COLO668 (cell line): ENCODE measurements at regions not wholly inside any gene's neighbourhood (a gene's known extent, or its start where the extent isn't known, plus 50 kb on each side); places are given as distances from the start of the nearest gene placed in this dataset.
"Not testable (repeated sequence)": the region's sequence is repeated elsewhere in the genome, so short reads cannot be mapped to it uniquely, and the experiment has no call there.

Experiments used
- DNase-seq: peaks from one replicate; lab custom pipeline; 2025; ENCODE audit not compliant: unreplicated experiment; lab: John Stamatoyannopoulos, UW

DNA sequence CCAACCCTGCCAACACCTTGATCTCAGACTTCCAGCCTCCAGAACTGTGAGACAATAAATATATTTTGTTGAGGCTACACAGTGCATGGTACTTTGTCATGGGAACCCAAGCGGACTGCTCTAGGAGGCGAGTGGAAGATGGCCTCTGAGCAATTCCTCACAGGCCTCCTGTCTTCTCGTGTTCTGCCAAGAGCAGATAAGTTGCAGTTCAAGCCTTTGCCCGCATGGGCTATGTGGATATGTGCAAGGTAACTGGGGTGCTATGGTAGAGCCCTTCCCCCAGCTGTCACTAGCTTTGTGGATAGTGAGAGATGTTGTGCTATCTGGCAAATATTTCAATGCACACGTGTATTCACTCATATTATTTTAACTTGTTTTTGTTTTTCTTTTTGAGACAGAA, 156.0 kb upstream of the BCOR start:
- DNase-seq: no peak

DNA sequence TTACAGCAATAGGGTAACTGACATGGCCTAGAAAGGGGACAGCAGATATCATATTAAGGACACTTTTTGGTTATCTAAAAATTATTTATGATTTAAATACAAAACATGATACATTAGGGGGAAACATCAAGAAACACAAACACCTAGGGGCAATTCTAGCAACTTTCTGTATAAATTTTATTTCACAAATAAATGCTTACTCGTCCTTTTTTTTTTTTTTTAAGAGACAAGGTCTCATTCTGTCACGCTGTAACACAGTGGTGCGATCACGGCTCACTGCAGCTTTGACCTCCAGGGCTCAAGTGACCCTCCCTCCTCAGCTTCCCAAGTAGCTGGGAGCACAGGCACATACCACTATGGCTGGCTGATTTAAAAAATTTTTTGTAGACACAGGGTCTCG, 151.8 kb upstream of the BCOR start:
- no peak for DNase-seq

DNA sequence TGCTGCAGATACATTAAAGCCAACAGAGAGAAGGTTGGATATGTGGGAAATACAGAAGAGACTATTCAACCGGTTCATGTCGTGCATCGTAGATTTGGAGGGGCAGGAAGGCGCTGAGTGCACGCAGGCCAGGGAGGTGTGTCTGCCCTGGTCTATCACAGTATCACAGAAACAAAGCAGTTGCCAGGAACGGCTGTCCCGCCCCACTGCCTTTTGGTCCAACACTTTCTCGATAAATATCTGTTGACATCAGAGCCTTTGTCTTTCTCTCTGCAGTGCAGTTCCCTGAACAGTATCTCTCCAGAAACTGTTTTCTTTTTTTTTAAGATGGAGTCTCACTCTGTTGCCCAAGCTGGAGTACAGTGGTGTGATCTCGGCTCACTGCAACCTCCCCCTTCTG, 151.1 kb upstream of the BCOR start:
- no peak for DNase-seq

DNA sequence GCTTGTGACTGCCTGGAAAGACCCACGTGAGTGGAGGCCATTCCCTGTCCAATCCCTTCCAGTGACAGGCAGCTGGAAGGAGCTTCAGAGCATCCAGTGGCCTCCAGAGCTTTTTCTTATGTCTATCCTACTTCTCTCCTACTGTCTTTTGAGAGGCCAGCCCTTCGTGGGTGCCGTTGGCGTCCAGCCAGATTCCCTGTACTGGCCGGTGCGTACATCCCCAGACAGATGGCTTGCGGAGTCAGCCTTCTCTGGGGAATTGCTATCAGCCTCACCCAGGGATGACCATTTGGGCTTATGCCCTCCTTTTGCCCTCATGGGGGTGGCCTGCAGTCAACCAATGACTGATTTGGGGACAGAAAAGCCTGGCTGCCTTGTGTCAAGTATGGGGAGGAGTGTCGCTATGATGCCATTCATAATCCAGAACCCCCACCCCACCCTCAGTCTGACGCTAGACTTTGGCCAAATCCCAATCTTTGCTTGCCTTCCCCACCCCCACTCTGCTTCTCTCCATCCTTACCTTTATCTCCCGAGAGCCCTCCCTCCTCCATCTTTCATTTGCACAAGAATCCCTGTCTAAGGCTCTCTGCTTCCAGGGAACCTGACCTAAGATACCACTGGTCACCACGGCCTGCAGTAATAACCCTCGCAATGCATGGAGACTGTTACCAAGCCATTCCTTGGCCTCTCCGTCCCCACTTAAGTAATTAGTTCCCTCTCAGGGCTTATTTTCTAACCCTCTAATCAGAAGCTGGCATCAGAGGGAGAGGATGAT, 150.3 kb upstream of the BCOR start:
- peak; percentile 1 for DNase-seq

DNA sequence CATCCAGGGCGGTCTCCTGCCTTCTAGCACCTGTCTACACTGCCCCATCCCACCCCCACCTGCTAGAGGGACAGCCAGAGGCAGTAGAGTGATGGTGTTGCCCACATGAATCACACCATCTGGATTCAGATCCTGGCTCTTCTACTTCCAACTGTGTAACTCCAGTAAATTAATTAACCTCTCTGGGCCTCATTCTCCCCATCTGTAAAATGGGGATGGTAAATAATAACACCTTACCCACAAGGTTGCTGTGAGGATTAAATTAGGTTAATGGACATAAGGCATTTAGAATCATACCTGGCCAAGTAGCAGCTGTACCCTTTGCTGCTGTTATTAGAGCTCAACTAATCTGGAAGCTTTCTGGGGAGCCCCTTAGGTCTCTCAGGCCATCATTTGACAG, 149.6 kb upstream of the BCOR start:
- DNase-seq: no peak

DNA sequence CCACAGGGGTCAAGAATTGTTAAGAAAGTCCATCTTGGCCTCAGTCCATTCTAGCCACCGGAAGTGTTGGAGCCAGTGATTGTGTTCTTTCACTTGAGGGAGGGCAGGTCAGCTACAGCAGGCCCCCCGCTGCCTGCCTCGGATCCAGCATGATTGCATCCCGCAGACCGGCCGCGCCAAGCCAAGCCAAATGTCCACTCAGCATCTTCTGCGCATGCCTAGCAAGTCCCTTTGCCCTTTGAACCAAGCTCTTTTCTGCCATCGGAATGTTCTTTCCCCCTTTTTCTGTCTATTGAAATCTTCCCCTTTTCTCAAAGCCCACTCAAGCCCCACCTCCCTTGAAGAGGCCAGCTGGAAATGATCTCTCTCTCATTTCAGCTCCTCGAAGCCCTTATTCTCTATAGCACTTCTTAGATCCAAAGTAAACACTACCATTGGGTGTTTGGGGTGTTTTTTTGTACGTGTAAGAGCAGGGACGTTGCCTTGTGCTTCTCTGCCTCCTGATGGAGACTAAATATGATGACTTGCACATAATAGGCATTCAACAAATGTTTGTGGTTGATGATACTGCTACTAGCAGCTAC, 147.8 kb upstream of the BCOR start:
- no peak for DNase-seq

DNA sequence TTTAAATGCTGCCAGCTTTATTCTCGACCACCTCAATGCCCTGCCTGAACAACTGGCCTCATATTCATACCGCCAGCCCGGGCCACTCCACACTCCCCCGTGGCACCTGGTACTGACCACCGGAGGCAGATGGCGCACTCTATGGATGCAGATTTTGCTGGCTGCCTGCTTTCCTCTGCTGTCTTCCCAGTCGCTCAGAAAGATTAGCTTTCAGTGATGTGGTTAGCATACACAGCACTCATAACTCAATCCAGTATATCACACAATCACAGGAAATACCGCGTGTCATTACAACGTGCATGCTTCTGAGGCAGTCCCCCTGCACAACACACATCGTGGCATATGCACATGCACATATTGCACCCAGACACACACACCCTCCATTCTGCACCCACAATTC, 147.2 kb upstream of the BCOR start:
- DNase-seq: peak; percentile 2

DNA sequence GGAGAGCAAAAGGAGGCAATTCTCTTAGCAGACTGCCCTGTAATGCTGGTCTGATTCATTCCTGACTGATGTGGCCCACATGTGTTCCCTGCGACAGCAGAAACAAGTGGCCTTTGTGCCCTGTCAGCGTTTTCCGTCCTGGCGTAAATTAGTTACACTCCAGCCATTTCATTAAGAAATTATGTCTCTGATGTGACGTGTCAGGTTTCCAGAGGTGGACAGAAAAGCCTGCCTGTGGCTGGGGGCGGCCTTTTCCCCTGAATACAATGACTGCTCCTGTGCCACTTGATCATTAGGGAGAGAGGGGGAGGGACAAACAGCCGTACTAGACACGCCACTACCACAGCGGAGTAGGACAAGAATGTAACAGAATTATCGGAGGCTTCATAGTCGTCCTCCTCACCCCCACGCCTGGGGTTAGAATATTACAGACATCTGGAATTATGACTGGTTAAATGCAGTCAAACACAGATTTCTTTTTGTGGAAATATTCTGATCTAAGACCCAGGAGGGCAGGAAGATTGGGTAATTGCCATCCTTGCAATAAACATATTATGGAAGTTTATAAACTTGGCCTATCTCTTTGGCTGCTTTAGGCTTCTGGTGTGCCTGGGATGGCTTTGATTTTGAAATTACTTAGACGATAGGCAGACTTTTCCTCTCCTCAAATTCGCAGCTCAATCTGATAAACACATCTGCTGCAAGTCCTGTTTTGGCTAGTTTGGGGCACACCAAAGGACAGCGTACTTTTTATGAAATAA, 146.2 kb upstream of the BCOR start:
- DNase-seq: no peak

DNA sequence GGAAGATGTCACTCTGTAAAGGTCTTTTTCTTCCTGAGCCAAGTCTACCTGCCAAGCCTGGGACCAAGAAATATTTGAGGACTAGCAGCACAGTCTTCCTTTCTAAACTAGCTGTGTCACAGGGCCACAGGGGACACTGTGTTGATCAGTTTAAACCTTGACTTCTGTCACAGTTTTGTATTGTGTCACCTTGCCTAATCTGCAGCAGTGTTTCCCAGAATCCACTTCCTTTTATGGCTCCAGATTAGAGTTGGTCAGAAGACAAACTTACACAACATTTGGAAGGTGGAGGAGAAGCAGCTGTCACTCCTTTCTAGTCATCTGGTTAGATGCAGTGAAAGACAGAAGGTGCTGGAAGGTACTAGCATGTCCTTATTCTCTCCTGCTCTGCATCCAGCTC, 143.1 kb upstream of the BCOR start:
- DNase-seq: no peak

DNA sequence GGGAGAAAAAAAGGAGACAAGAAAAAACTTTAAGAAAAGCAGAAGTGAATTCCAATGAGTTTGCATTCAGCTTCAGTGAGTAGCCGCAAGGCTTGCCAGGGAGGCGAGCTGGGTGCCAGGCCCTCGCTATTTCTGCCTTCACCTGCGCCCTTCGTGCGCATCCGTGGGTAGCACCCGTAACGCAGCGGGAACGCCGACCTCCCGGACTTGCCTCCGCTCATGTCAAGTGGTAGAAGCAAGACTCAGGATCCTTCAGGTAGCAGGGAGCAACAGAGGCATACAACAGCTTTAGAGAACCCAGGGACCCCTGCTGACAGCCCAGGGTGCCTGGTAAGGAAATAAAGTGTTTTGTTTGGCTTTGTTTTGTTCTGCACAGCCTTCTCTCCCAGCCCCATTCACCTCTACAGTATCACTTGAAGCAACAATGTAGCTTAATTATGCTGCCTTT, 140.0 kb upstream of the BCOR start:
- DNase-seq: no peak

DNA sequence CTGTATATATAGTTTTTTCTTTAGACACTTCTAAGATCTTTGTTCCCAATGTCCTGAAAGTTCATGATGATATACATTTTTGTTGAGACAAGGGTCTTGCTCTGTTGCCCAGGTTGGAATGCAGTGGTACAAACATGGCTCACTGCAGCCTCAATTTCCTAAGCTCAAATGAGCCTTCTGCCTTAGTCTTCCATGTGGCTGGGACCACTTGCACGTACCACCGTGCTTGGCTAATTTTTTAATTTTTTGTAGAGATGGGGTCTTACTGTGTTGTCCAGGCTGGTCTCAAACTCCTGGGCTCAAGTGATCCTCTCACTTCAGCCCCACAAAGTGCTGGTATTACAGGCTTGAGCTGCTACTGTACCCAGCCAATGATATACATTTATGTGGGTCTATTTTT, 132.9 kb upstream of the BCOR start:
- DNase-seq: no peak

DNA sequence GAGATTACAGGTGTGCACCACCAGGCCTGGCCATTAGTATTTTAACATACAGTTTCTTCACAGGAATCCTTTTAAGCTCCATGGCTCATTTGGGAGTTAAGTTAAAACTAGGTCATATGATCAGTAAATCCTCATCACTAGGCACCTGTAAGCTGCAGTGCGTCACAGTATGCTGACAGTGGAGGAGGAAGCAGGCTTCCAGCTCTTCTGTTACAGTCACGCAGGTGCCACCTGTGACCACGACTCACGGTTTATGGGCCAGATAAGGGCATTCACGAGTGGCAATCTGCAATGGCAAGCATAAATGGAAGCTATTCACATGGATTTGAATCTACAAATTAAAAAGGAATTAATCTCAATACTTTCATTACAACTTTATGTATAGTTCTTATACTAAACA, 129.4 kb upstream of the BCOR start:
- DNase-seq: peak; percentile 13

DNA sequence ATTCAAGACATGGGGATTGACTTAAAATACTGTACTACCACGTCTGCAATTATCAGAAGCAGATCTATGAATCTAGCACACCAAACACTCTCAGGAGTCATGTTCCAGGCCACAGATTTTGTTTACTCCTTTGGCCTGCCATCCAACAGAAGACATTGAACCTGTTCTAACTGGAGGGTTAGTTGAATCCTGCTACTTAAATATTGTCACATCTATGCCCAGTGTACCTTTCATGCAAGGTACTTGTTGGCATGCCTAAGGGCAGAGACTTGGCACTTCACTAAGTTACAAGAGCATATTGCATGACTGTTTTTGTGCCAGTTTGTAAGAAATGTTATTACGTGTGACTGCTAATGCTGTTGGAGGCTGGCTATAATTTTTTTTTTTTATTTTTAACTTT, 126.9 kb upstream of the BCOR start:
- no peak for DNase-seq

DNA sequence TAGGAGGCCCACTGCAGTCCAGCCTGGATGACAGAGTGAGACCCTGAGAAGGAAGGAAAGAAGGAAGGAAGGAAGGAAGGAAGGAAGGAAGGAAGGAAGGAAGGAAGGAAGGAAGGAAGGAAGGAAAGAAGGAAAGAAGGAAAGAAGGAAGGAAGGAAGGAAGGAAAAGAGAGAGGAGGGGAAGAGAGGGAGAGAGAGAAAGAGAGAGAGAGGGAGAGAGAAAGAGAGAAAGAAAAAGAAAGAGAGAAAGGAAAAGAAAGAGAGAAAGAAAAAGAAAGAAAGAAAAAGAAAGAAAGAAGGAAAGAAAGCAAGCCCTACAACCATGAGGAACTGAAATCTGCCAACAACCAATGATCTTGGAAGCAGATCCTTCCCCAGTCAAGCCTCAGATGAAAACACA, 124.9 kb upstream of the BCOR start:
- DNase-seq: not testable (repeated sequence)

DNA sequence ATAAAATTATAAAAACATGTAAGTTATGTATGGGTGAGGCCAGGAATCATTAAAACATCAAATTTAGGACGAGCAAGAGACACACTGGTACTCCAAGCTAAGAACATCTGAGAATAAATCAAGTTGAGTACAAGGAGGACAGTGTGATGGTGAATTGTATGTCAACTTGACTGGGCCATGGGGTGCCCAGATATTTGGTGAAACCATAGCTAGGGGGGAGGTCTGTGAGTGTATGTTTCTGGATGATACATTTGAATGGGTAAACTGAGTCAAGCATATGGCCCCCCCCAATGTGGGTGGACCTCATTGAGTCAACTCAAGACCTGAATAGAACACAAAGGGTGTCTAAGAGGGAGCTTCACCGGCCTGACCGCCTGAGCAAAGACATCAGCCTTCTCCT, 115.3 kb upstream of the BCOR start:
- DNase-seq: no peak

DNA sequence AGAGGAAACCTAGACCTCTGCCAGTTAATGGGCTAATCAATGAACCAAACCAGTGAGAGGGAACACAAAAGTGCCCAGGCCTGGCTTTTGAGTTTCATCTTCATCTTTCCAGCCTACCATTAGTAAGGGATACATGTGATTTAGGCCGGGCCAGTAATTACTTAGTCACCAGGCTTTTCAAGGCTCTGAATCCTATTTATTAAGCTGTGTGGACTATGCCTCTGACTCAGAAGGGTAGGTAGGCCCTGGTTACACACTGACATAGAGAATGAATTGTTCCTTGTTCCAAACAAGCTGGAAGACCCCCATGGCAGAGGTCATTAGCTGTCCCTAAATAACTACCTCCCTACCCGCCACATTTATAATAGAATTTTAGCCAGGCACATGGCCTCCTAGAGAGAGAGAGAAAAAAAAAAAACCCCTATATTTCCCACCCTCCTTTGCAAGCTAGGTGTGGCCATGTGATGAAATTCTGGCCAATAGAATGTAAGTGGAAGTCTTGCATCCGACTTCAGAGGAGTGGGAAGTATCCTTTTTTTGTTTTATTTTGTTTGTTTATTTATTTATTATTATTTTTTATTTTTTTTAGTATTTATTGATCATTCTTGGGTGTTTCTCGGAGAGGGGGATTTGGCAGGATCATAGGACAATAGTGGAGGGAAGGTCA, 112.3 kb upstream of the BCOR start:
- DNase-seq: no peak

DNA sequence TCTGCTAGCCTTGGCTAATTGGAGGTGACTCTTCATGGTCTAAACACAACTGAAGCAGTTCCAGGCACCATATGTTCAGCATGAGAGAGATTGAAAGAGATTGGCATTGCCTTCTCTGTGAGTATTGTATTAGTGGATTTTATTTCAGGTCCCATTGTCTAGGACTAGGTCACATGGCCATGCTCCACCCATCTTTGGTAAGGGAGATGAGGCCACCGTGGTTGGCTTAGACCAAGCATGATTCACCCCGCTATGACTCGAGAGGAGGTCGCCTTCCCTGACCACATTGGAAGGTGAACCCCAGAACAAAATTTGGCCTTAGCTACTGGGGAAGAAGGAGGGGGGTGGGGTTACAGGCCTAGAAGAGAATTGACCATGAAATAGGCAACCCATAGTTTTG, 109.9 kb upstream of the BCOR start:
- no peak for DNase-seq

DNA sequence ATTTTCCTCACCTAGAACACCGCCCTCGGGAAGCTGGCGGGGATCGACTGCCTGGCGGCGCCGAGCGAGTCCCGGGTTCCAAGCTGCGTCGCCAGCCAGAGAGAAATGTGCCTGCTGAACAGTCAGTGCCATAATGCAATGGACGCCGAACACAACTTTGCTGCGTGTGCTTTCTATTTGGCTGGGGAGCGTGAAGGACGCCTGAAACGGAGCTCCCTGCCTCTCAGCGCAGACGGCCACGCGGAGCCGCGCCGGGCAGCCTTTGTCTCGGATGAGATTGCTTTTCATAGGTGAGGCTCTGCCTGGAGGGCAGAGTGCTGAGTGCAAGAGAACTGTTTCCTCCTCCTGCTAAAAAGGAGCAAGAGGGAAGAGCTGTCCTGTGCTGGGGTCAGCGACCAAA, 107.7 kb upstream of the BCOR start:
- no peak for DNase-seq

DNA sequence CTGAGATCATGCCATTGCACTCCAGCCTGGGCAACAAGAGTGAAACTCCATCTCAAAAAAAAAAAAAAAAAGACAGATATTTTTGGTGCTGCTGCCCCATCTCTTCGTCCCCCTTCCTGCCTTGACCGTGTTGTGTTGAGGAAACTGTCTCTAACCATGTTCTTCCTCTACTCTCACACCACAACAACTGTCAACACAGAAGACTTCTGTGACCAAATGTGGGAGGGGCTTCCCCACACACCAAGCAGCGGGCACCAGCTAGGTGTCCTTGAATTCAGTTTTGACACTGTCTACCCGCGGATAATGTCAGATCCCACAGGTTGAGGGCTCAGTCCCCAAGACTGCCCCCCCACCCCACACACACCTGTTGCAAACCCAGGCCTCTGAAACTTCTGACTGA, 104.7 kb upstream of the BCOR start:
- DNase-seq: no peak

DNA sequence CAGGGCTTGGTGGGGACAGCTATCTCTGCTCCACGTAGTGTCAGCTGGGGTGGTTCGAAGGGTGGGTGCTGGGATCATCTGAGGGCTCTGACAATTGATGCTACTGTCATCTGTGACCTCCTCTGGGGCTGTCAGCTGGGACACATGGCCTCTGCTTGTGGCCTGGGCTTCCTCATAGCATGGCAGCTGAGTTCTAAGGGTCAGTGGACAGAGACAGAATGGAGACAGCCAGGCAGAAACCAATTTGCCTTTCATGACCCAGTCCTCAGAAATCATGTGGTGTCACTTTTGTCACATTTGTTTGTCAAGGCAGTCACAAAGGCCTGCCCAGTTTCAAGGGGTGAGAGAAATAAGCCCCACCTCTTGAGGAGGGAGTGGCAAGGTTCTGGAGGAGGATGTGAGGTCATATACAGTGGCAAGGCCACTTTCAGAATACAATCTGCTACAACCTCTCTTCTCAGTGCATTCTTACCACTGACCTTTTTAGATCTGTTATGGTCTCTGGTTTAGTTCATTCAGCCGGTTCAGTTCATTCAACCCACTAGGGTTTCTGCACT, 103.6 kb upstream of the BCOR start:
- no peak for DNase-seq

DNA sequence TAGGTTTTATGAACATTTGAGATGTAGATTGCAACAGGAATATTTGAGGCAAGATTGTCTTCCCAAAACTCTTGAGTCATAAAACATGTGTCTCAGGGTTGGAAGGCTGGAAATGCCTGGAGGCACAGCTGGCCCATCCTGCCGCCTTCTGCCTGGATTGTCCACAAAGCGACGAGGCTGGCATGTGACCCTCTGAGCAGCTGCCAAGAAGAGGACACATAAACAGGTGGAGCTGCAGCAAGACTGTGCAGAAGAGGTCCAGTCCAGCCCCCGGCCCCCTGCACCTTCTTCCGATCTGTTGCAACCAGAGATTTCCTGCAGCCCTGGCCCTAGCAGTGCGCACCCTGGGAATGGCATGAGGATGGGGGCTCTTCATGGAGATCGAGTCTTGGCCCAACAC, 101.9 kb upstream of the BCOR start:
- DNase-seq: no peak
